ENCODE measurements at regions not wholly inside any gene's neighbourhood (a gene's known extent, or its start where the extent isn't known, plus 50 kb on each side); places are given as distances from the start of the nearest gene placed in this dataset.

DNA sequence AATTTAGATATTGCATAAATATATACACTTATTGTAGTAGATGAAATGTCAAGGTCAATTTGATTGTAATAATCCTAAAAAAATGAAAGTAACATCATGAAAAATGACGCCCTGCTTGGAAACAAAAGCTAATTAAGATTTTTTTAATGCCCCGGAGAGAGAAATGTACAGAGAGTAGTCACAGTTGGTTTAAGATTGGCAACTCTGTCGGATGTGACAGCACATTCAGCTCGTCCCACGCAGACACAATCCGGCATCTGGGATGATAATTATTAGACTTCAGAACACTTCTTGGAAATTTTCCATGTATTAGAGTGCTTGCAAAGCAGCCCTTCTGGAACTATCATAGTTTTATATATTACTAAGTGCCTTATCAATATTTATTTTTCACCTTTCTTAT lies 478.0 kb downstream of the PDHA2 start:
- Histone ChIP-seq H3K27ac (ENCODE audit: low read depth, low read length) (no peak overlapping the region), H3K9ac (ENCODE audit: low read length) (no peak overlapping the region), H3K9me3 (ENCODE audit: insufficient read depth, low read depth, low read length) (no peaks in the 10 kb centered on the region), H3K14ac (ENCODE audit: low read length) (no peak overlapping the region), H3K4me3 (ENCODE audit: low read depth, low read length) (no peak overlapping the region), H4K12ac (ENCODE audit: low read depth, low read length) (no peak overlapping the region), H2BK12ac (ENCODE audit: low read length) (no peak overlapping the region), H2BK120ac (ENCODE audit: insufficient read depth, low read length, poor library complexity) (no peak overlapping the region), H2BK5ac (ENCODE audit: low read depth, low read length, poor library complexity) (no peak overlapping the region), H3K79me1 (ENCODE audit: low read length) (no peaks in the 10 kb centered on the region), H3K4me2 (ENCODE audit: low read length) (no peak overlapping the region), H4K8ac (ENCODE audit: low read depth, low read length) (no peak overlapping the region), H3K4me1 (ENCODE audit: control insufficient read depth in 1 of 2, insufficient read depth in 2 of 2, low read length in 2 of 2) (no peaks in the 10 kb centered on the region), H3K36me3 (ENCODE audit: control insufficient read depth in 1 of 2, insufficient read depth in 2 of 2, low read length in 2 of 2) (no peaks in the 10 kb centered on the region), H2AK5ac (ENCODE audit: low read length) (no peak overlapping the region), H4K91ac (ENCODE audit: low read depth, low read length) (no peak overlapping the region), H3K23ac (ENCODE audit: low read length) (no peak overlapping the region), H3K4ac (ENCODE audit: low read depth, low read length) (no peak overlapping the region), H2AFZ (ENCODE audit: insufficient read depth, low read length, poor library complexity) (no peak overlapping the region), H3K18ac (ENCODE audit: low read length) (no peak overlapping the region), H3K27me3 (ENCODE audit: insufficient read depth, low read length) (no peaks in the 10 kb centered on the region), H3K79me2 (ENCODE audit: control insufficient read depth, insufficient read depth, low read length, poor library complexity) (no peaks in the 10 kb centered on the region)
- WGBS (ENCODE audit: extremely low coverage, insufficient coverage, insufficient read length): no CpG with 5 or more reads among the region's 6 CpGs
- DNase-seq: no peak

DNA sequence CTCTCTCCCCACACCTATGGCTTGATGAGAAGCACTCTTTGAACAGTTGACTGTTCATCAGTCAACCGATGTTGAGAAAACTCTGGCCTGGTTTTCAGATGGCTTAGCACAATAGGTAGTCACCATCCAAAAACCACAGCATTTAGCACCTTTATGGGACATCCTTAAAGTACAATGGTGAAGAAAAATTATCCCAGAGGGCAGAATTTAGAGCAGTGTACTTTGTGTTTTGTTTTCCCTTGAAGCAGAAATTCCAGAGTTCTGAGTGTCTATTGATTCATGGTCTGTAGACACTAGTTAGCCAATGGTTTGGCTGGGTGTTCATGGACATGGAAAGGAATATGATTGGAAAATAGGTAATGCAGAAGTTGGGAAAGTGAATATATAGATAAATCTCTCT lies 487.0 kb downstream of the PDHA2 start:
- Histone ChIP-seq H2AFZ (ENCODE audit: insufficient read depth, low read length, poor library complexity) (no peak overlapping the region), H2AK5ac (ENCODE audit: low read length) (no peak overlapping the region), H2BK120ac (ENCODE audit: insufficient read depth, low read length, poor library complexity) (no peak overlapping the region), H3K4me2 (ENCODE audit: low read length) (no peak overlapping the region), H4K91ac (ENCODE audit: low read depth, low read length) (no peak overlapping the region), H3K9me3 (ENCODE audit: insufficient read depth, low read depth, low read length) (no peaks in the 10 kb centered on the region), H4K12ac (ENCODE audit: low read depth, low read length) (no peak overlapping the region), H2BK5ac (ENCODE audit: low read depth, low read length, poor library complexity) (no peak overlapping the region), H3K4me3 (ENCODE audit: low read depth, low read length) (no peak overlapping the region), H3K9ac (ENCODE audit: low read length) (no peak overlapping the region), H3K23ac (ENCODE audit: low read length) (no peak overlapping the region), H3K14ac (ENCODE audit: low read length) (no peak overlapping the region), H3K27me3 (ENCODE audit: insufficient read depth, low read length) (no peaks in the 10 kb centered on the region), H3K27ac (ENCODE audit: low read depth, low read length) (no peak overlapping the region), H4K8ac (ENCODE audit: low read depth, low read length) (no peak overlapping the region), H2BK12ac (ENCODE audit: low read length) (no peak overlapping the region), H3K36me3 (ENCODE audit: control insufficient read depth in 1 of 2, insufficient read depth in 2 of 2, low read length in 2 of 2) (no peaks in the 10 kb centered on the region), H3K4me1 (ENCODE audit: control insufficient read depth in 1 of 2, insufficient read depth in 2 of 2, low read length in 2 of 2) (no peaks in the 10 kb centered on the region), H3K79me2 (ENCODE audit: control insufficient read depth, insufficient read depth, low read length, poor library complexity) (no peaks in the 10 kb centered on the region), H3K79me1 (ENCODE audit: low read length) (no peaks in the 10 kb centered on the region), H3K4ac (ENCODE audit: low read depth, low read length) (no peak overlapping the region), H3K18ac (ENCODE audit: low read length) (no peak overlapping the region)
- no CpG with 5 or more reads among the region's 1 CpG for WGBS (ENCODE audit: extremely low coverage, insufficient coverage, insufficient read length)
- no peak for DNase-seq

- no peaks in the 10 kb centered on the region for H3K9me3 ChIP-seq (ENCODE audit: insufficient read depth, low read depth, low read length)
- no peak overlapping the region for H3K4me2 ChIP-seq (ENCODE audit: low read length)
- no peaks in the 10 kb centered on the region for H3K36me3 ChIP-seq (ENCODE audit: control insufficient read depth in 1 of 2, insufficient read depth in 2 of 2, low read length in 2 of 2)
- no peak overlapping the region for H2BK120ac ChIP-seq (ENCODE audit: insufficient read depth, low read length, poor library complexity)
- no peak overlapping the region for H3K14ac ChIP-seq (ENCODE audit: low read length)
- no peak overlapping the region for H2BK12ac ChIP-seq (ENCODE audit: low read length)
- no peak overlapping the region for H4K12ac ChIP-seq (ENCODE audit: low read depth, low read length)
- no peaks in the 10 kb centered on the region for H3K27me3 ChIP-seq (ENCODE audit: insufficient read depth, low read length)
- DNase-seq: no peak
- H3K4me3 ChIP-seq (ENCODE audit: low read depth, low read length): no peak overlapping the region
- H3K27ac ChIP-seq (ENCODE audit: low read depth, low read length): no peak overlapping the region
- no peak overlapping the region for H3K4ac ChIP-seq (ENCODE audit: low read depth, low read length)
- H3K79me1 ChIP-seq (ENCODE audit: low read length): no peaks in the 10 kb centered on the region
- no peaks in the 10 kb centered on the region for H3K4me1 ChIP-seq (ENCODE audit: control insufficient read depth in 1 of 2, insufficient read depth in 2 of 2, low read length in 2 of 2)
- no peak overlapping the region for H2AFZ ChIP-seq (ENCODE audit: insufficient read depth, low read length, poor library complexity)
- H2BK5ac ChIP-seq (ENCODE audit: low read depth, low read length, poor library complexity): no peak overlapping the region
- H3K79me2 ChIP-seq (ENCODE audit: control insufficient read depth, insufficient read depth, low read length, poor library complexity): no peaks in the 10 kb centered on the region
- WGBS (ENCODE audit: extremely low coverage, insufficient coverage, insufficient read length): no CpG with 5 or more reads among the region's 1 CpG
- no peak overlapping the region for H4K91ac ChIP-seq (ENCODE audit: low read depth, low read length)
- H2AK5ac ChIP-seq (ENCODE audit: low read length): no peak overlapping the region
- no peak overlapping the region for H3K9ac ChIP-seq (ENCODE audit: low read length)
- H4K8ac ChIP-seq (ENCODE audit: low read depth, low read length): no peak overlapping the region
- H3K18ac ChIP-seq (ENCODE audit: low read length): no peak overlapping the region
- H3K23ac ChIP-seq (ENCODE audit: low read length): no peak overlapping the region
Observed at GRCh38 chr4:96342196-96342595, 502.3 kb downstream of the PDHA2 start.

DNA sequence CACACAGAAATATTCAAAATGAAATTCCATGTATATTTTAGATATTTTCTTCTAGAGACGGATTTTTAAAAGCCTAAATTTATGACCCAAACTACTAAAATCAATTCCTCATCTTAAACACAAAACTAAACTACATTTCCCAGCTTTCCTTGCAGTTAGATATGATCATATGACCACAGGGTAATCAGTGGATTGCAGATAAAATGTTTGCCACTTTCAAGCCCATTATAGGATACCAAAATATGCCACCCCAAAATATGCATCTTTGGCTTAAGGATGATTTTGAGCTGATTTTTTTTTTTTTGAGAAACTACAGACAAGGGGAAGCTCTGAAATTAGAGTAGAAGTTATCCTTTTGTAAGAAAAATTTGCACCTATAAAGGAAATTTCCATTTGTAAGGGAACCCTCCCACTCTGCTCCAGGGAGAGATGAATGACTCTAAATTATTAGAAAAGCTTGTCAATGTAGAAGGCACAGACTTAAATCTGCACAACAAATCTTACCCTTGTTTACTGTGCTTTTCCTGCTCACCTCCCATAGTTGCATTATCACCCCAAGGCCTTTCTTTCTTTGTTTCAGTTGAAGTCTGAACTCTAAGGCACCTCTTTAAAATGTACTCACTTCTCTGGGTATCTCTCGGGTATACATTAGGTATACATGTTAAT lies 503.0 kb downstream of the PDHA2 start:
- H3K14ac ChIP-seq (ENCODE audit: low read length): no peak overlapping the region
- H3K9me3 ChIP-seq (ENCODE audit: insufficient read depth, low read depth, low read length): no peaks in the 10 kb centered on the region
- H3K23ac ChIP-seq (ENCODE audit: low read length): no peak overlapping the region
- H3K27me3 ChIP-seq (ENCODE audit: insufficient read depth, low read length): no peaks in the 10 kb centered on the region
- no peak overlapping the region for H3K9ac ChIP-seq (ENCODE audit: low read length)
- no peak overlapping the region for H4K8ac ChIP-seq (ENCODE audit: low read depth, low read length)
- no peaks in the 10 kb centered on the region for H3K4me1 ChIP-seq (ENCODE audit: control insufficient read depth in 1 of 2, insufficient read depth in 2 of 2, low read length in 2 of 2)
- no peaks in the 10 kb centered on the region for H3K79me2 ChIP-seq (ENCODE audit: control insufficient read depth, insufficient read depth, low read length, poor library complexity)
- no peak overlapping the region for H4K12ac ChIP-seq (ENCODE audit: low read depth, low read length)
- DNase-seq: no peak
- no peak overlapping the region for H2AFZ ChIP-seq (ENCODE audit: insufficient read depth, low read length, poor library complexity)
- no peak overlapping the region for H2BK12ac ChIP-seq (ENCODE audit: low read length)
- no peaks in the 10 kb centered on the region for H3K79me1 ChIP-seq (ENCODE audit: low read length)
- H3K4me2 ChIP-seq (ENCODE audit: low read length): no peak overlapping the region
- H2BK120ac ChIP-seq (ENCODE audit: insufficient read depth, low read length, poor library complexity): no peak overlapping the region
- H2BK5ac ChIP-seq (ENCODE audit: low read depth, low read length, poor library complexity): no peak overlapping the region
- H2AK5ac ChIP-seq (ENCODE audit: low read length): no peak overlapping the region
- H3K4me3 ChIP-seq (ENCODE audit: low read depth, low read length): no peak overlapping the region
- H3K4ac ChIP-seq (ENCODE audit: low read depth, low read length): no peak overlapping the region
- no peaks in the 10 kb centered on the region for H3K36me3 ChIP-seq (ENCODE audit: control insufficient read depth in 1 of 2, insufficient read depth in 2 of 2, low read length in 2 of 2)
- H3K27ac ChIP-seq (ENCODE audit: low read depth, low read length): no peak overlapping the region
- no peak overlapping the region for H4K91ac ChIP-seq (ENCODE audit: low read depth, low read length)
- no peak overlapping the region for H3K18ac ChIP-seq (ENCODE audit: low read length)
- WGBS (ENCODE audit: extremely low coverage, insufficient coverage, insufficient read length): no CpG with 5 or more reads among the region's 2 CpGs

Data from trophoblast cell (in vitro differentiated cells and primary cell).